Right cardiac atrium (tissue), 5 donors: ENCODE measurements at regions not wholly inside any gene's neighbourhood (a gene's known extent, or its start where the extent isn't known, plus 50 kb on each side); places are given as distances from the start of the nearest gene placed in this dataset.

Experiments
- ATAC-seq, 2 donors: fragments of 200-7000 bp; cut with Tn5 transposase; one replicate each; pipeline versions ENCODE4 v1.8.0 to v1.9.1; 2020; ENCODE audit warnings: moderate library complexity in 2 of 2, mild to moderate bottlenecking in 1 of 2
- DNase-seq, 3 donors: peaks; one replicate each; pipeline ENCODE4 v3.0.0-alpha.2; 2020
- H3K27ac ChIP-seq: one replicate; pipeline ENCODE4 v1.5.1; 2013; ENCODE audit warnings: mild to moderate bottlenecking, low read length, control low read depth, moderate library complexity
- H3K27me3 ChIP-seq: one replicate; pipeline ENCODE4 v1.6.1; 2013; ENCODE audit not compliant: control insufficient read depth, insufficient read depth
- H3K4me1 ChIP-seq: one replicate; pipeline ENCODE4 v1.6.1; 2013; ENCODE audit warnings: low read length; ENCODE audit not compliant: control insufficient read depth, insufficient read depth
- H3K4me3 ChIP-seq: one replicate; pipeline ENCODE4 v1.5.1; 2013; ENCODE audit warnings: low read length, control low read depth
- H3K9me3 ChIP-seq: one replicate; pipeline ENCODE4 v1.6.1; 2013; ENCODE audit warnings: low read length; ENCODE audit not compliant: control insufficient read depth
- WGBS: extraction: QIAGEN DNeasy Blood & Tissue Kit; methylation state at CpG from one replicate; pipeline ENCODE4 v1.1.7; 2013; 5-methylcytosine and 5-hydroxymethylcytosine counted together
- intact Hi-C, 4 donors: fragments of 100-400 bp; cut with DNase I; formaldehyde crosslinking; loops; one replicate each; pipeline versions ENCODE4 v1.11.0 to v1.14.0; 2022 to 2023
- donor health status: healthy with polysubstance abuse.
- donor health status: DM: no; HTN: yes; CAD: no.
- donor health status: DM: no; HTN: no; CAD: no.
- donor health status: DM: no; HTN: yes; CAD: no; lungs with severe emphysema.
- donor health status: DM: yes; HTN: yes; CAD: no.

DNA sequence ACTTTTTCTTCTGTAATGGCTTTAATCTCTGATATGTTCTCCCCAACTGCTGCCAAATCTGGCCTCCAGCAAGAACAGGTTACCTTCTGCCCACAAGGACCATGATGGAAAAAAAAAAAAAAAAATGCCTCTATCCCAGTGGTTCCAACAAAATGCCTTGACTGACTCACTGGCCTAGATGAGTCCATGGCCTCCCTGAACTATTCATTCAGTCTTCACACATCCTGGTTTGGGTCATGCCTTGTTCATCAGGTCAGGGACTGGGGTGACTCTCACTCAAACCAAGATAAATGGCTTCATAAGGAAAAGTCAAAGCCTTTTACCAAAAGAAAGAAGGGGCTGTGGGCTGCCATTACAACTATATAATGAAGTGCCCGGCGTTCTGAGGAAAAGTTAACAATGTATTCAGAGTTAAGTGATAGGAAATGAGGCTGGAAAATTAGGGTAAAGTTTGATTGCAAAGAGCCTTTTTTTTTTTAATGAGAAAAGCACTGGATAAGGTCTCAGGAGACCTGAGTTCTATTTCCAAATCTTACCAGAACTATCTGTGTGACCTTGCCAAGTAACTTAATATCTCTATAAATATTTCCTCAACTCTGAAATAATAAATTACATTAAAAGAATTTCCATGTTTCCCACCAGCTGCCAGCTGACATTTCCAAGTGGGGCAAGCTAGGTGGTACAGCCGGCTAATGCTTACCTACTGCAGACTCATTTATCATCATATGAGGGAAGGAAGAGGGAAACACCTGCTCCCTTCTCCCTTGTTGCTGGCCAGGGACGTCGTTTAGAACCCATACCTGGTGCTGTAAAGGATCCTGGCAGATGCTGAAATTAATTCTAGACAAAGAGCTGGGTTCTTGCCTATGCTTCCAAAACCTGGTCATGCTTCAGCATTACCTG, 380.0 kb upstream of the MARCKS start:
- Histone ChIP-seq H3K9me3 (no peaks in the 10 kb centered on the region), H3K27me3 (no peaks in the 10 kb centered on the region), H3K27ac (no peak overlapping the region), H3K4me3 (no peak overlapping the region), H3K4me1 (peaks cover 2% of the 10 kb centered on the region)
- WGBS, result 66% methylated on average over 5 of the region's 5 CpGs
- intact Hi-C loops, result no loop called here
- no peak for ATAC-seq
- DNase-seq, result no peak

DNA sequence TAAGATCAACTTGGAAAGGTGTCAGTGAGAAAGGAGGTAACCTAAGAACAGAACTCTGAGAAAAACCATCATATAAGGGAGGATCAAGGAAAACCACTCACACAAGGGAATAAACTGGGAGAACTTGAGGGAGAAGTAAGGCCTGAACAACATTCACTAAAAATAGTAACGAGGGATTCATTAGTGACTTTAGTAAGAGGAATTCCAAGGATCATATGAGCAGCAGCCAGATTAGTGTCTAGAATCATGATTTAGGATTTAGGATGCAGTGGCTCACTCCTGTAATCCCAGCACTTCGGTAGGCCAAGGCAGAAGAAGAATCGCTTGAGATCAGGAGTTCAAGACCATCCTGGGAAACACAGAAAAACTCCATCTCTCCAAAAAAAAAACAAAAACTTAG, 376.5 kb upstream of the MARCKS start:
- no peaks in the 10 kb centered on the region for H3K27me3 ChIP-seq
- H3K4me3 ChIP-seq, result no peak overlapping the region
- H3K4me1 ChIP-seq, result peaks cover 2% of the 10 kb centered on the region
- H3K9me3 ChIP-seq, result no peaks in the 10 kb centered on the region
- ATAC-seq (no peak), DNase-seq (no peak)
- intact Hi-C loops, result no loop called here
- WGBS, result 93% methylated on average over 3 of the region's 3 CpGs
- H3K27ac ChIP-seq, result no peak overlapping the region

DNA sequence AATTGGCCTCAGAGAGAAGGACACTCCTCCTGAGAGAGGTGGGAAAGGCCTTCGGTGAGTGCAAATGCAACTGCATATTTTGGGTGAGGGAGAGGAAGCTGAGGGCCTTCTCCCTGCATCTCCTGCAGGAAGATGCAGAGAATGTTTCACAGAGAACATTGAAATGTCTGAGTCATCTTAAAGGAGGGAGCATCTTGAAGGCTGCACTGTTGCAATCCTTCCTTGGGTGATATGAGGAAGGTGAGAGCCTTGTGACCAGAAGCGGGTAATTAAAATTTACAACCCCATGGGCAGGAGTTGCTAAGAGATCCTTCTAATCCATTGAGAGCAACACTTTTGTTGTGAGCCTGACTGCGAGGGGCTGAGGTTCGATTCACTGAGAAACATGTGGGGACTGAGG, 375.7 kb upstream of the MARCKS start:
- 92% methylated on average over 4 of the region's 4 CpGs for WGBS
- no peak overlapping the region for H3K27ac ChIP-seq
- no peaks in the 10 kb centered on the region for H3K27me3 ChIP-seq
- intact Hi-C loops, result no loop called here
- no peaks in the 10 kb centered on the region for H3K9me3 ChIP-seq
- no peak overlapping the region for H3K4me3 ChIP-seq
- DNase-seq, result no peak
- no peak for ATAC-seq
- peaks cover 2% of the 10 kb centered on the region for H3K4me1 ChIP-seq

DNA sequence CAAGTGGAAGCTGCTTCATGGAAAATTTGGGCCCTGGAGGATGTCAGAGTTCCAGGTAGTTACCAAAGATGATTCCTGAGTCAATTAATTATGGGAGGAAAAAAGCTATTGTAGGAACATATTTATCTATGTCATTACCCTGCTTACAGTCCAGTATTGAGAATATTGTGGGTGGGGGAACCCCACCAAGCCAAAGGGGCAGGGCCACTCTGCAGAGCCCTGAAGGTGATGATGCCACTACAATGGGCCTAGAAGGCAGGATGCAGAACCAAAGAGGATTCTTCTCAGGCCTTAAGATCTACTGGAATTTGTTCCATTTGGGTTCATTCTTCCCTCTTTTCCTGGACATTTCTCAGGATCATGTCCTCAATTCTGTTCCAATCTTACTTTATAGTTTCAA, 375.2 kb upstream of the MARCKS start:
- peaks cover 2% of the 10 kb centered on the region for H3K4me1 ChIP-seq
- DNase-seq, result no peak
- no peaks in the 10 kb centered on the region for H3K27me3 ChIP-seq
- no peaks in the 10 kb centered on the region for H3K9me3 ChIP-seq
- intact Hi-C loops, result no loop called here
- ATAC-seq, result no peak
- no peak overlapping the region for H3K4me3 ChIP-seq
- H3K27ac ChIP-seq, result no peak overlapping the region

DNA sequence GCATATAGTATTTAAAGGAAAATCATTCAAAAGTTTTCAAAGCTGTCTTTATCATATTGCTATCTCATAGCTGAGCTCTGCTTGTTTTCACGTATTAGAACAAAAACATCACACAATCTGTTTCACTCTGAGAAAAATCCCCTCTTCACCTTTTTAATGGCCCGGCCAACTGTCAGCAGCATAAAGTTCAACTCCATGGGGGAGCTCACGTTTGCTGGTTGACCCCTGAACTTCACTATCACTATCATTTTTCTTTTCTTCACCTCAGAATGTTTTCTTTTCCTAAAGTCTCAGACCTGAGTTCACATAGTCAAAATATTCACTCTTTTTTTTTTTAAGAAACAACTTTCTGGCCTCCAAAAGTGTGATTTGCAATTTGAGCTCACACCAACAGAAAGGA, 374.4 kb upstream of the MARCKS start:
- ATAC-seq (no peak), DNase-seq (no peak)
- intact Hi-C loops, result no loop called here
- H3K27me3 ChIP-seq, result no peaks in the 10 kb centered on the region
- no peak overlapping the region for H3K4me3 ChIP-seq
- no peaks in the 10 kb centered on the region for H3K4me1 ChIP-seq
- H3K9me3 ChIP-seq, result no peaks in the 10 kb centered on the region
- 74% methylated on average over 3 of the region's 3 CpGs for WGBS
- H3K27ac ChIP-seq, result no peak overlapping the region

DNA sequence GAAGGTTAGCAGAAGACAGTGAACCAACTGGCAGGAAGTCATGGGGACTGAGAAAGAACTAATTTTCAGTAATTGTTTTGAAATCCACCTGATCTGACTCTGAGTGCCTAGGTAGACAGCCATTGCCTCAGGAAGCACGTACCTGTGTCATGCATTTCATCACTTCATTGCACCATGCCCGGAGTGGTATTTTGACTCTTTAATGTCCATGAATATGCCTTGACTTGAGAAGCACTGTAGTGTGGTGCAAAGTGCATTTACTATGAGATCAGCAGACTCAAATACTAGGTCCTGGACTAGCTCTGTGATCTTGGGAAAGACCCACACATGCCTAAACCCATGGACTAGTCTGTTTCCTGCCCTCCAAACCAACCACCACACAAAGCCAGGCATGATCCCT, 370.9 kb upstream of the MARCKS start:
- no peak overlapping the region for H3K27ac ChIP-seq
- intact Hi-C loops, result no loop called here
- H3K4me3 ChIP-seq, result no peak overlapping the region
- DNase-seq (no peak), ATAC-seq (no peak)
- WGBS, result 73% methylated on average over 2 of the region's 2 CpGs
- H3K4me1 ChIP-seq, result no peaks in the 10 kb centered on the region
- no peaks in the 10 kb centered on the region for H3K27me3 ChIP-seq
- no peaks in the 10 kb centered on the region for H3K9me3 ChIP-seq

DNA sequence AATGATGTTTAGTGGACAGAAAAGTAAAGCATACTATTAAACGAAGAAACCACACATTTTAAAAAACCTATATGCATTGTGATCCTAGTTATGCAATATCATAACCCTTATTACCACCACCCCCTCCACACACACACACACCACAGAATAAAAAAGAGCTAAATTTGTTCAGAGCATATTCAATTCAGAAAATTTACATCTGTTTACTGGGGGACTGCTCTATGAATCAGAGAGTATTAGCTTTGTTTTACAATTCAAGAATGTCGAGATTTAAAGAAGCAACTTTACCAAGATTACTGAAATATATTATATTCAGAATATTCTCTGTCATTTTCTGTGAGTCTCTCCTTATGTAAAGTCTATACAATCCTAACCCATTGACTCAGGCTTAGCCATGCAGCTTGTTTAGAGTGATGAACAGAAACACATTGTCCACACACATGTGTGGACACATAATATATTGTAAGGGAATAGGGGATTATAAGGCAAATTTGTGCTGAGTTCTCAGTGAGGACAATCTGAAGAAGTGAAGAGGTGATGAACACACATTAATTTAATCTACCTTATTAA, 369.6 kb upstream of the MARCKS start:
- whole genome bisulfite sequencing, result 86% methylated on average over 2 of the region's 2 CpGs
- intact Hi-C loops, result no loop called here
- Histone ChIP-seq H3K9me3 (no peaks in the 10 kb centered on the region), H3K27me3 (no peaks in the 10 kb centered on the region), H3K4me3 (no peak overlapping the region), H3K27ac (no peak overlapping the region), H3K4me1 (no peaks in the 10 kb centered on the region)
- DNase-seq (no peak), ATAC-seq (no peak)

DNA sequence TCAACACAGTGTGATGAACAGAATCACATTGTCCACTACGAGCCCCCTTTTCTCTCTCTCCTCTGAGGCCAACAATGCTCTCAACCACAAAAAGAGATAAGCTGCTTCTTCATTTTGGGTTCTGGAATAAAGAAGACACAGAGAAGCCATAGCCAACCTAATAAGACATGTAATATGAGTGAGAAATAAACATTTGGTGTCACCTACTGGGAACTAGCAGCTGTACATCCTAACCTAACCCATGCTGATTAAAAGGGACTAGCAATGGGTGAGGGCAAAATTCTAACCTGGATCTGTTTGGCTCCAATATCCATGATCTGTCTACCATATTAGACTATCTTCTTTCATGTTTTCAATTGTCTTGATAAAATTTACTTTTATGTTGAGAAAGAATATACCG, 369.1 kb upstream of the MARCKS start:
- DNase-seq (no peak), ATAC-seq (no peak)
- intact Hi-C loops, result no loop called here
- 90% methylated on average over 2 of the region's 2 CpGs for WGBS
- Histone ChIP-seq H3K27me3 (no peaks in the 10 kb centered on the region), H3K4me3 (no peak overlapping the region), H3K9me3 (no peaks in the 10 kb centered on the region), H3K27ac (no peak overlapping the region), H3K4me1 (no peaks in the 10 kb centered on the region)

DNA sequence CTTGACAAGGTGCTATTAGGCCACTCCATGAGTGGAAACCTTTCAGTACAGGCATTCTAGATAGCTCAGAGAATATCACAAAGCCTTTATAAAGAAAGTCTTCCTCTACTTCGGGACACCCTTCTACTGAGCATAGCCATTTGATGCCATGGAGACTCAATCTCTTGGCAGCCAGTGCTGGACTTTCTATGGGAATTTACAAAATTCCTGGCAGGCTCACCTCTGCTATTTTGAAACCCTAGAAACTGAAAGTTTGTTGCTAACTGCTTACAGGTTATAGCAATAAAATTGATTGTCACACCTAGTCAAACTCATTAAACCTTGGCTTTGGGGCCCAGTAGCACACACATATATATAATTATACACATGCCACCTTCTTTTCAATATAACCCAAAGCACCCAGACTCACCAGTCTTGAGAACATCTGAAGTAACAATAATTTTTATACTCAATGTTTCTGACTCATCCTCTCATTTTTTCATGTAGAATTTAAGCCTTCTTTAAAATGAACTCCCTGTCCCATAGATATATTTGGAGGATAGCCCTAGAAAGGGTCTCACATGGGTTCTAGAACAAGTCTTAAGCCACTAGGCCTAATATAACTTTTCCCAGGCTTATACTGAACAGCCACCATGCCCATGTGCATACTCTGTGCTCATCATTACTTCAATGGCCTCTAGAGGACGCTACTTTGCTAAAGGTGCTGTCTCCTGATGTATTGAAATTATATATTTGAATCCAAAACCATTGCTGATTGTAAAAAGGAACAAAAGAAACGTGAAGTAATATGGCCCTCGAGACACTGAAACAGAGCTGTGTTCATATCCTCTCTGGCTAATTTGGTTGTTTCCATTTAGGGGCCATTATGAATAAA, 368.1 kb upstream of the MARCKS start:
- Histone ChIP-seq H3K9me3 (no peaks in the 10 kb centered on the region), H3K27me3 (no peaks in the 10 kb centered on the region), H3K4me3 (no peak overlapping the region), H3K27ac (no peak overlapping the region), H3K4me1 (no peaks in the 10 kb centered on the region)
- DNase-seq, result no peak
- intact Hi-C loops, result no loop called here
- ATAC-seq, result no peak
- WGBS, result 62% methylated on average over 4 of the region's 4 CpGs

DNA sequence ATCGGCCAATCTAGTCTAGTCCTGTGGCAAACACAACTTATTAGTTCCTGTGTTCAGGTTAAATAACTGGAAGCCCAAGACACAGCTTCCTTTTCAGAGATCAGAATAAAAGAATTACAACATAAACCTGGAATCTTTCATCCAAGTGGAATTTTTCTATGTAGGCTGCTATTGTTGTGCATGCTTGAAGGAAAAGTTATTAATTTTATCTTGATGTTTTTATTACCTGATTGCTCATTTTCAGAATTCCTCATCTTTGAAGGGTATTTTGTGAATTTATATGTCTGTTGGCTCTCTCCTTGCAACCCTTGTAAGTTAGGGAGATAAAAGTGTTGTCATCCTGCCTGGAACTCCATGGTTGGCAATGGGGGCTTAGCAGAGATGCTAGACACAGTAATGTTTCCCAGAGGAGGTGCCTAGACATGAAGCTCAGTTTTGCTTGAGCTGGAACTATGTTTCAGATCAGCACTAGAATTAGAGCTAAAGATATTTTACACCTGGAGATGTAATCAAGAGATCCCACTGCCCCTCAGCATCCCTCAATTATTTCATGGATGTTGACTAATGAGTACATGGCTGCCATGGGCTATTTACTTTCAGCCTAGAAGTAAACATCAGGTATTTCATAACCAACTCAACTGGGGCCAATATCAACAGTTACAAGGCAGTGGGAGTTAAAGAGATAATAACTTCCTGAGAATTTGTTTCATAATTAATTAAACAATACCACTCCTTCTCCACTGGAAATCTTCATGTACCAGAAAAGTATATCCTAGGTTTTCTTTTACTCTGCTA, 367.0 kb upstream of the MARCKS start:
- no peak overlapping the region for H3K27ac ChIP-seq
- ATAC-seq (no peak), DNase-seq (no peak)
- no peaks in the 10 kb centered on the region for H3K27me3 ChIP-seq
- no peaks in the 10 kb centered on the region for H3K9me3 ChIP-seq
- intact Hi-C loops, result no loop called here
- no peak overlapping the region for H3K4me3 ChIP-seq
- 86% methylated on average over 1 of the region's 1 CpG for WGBS
- no peaks in the 10 kb centered on the region for H3K4me1 ChIP-seq
